Mesendoderm (in vitro differentiated cells): ENCODE measurements at regions not wholly inside any gene's neighbourhood (a gene's known extent, or its start where the extent isn't known, plus 50 kb on each side); places are given as distances from the start of the nearest gene placed in this dataset.

Experiments
- DNase-seq: peaks from one replicate; pipeline ENCODE4 v3.0.0; 2013
- H2AK5ac ChIP-seq: 2 replicates; pipeline ENCODE4 v1.6.1; 2013; ENCODE audit warnings: low read length, inconsistent platforms
- H2BK120ac ChIP-seq: 2 replicates; pipeline ENCODE4 v1.6.1; 2013; ENCODE audit warnings: low read depth, mild to moderate bottlenecking, low read length, moderate library complexity, mixed read lengths
- H2BK15ac ChIP-seq: replicated peaks from 2 replicates; pipeline ENCODE4 v1.6.1; 2013; ENCODE audit warnings: low read depth, mild to moderate bottlenecking, moderate library complexity
- H2BK5ac ChIP-seq: 2 replicates; pipeline ENCODE4 v1.6.1; 2013; ENCODE audit warnings: low read length, inconsistent platforms
- H3K18ac ChIP-seq: 2 replicates; pipeline ENCODE4 v1.6.1; 2013; ENCODE audit warnings: mild to moderate bottlenecking, low read length, mixed read lengths
- H3K23ac ChIP-seq: one replicate; pipeline ENCODE4 v1.6.1; 2013; ENCODE audit warnings: low read length
- H3K27ac ChIP-seq: 2 replicates; pipeline ENCODE4 v1.5.1; 2013; ENCODE audit warnings: low read depth, mild to moderate bottlenecking, inconsistent platforms, low read length, moderate library complexity
- H3K27me3 ChIP-seq: 2 replicates; pipeline ENCODE4 v1.6.1; 2013; ENCODE audit warnings: low read length, control low read depth, mild to moderate bottlenecking, inconsistent platforms; ENCODE audit not compliant: insufficient read depth, poor library complexity
- H3K36me3 ChIP-seq: 2 replicates; pipeline ENCODE4 v1.6.1; 2013; ENCODE audit warnings: low read length, inconsistent platforms; ENCODE audit not compliant: control insufficient read depth, insufficient read depth
- H3K4ac ChIP-seq: one replicate; pipeline ENCODE4 v1.6.1; 2013; ENCODE audit warnings: low read depth, mild to moderate bottlenecking, low read length, moderate library complexity
- H3K4me1 ChIP-seq: 2 replicates; pipeline ENCODE4 v1.6.1; 2013; ENCODE audit warnings: low read depth, low read length, inconsistent platforms; ENCODE audit not compliant: control insufficient read depth
- H3K4me2 ChIP-seq: 2 replicates; pipeline ENCODE4 v1.6.1; 2013; ENCODE audit warnings: low read length
- H3K4me3 ChIP-seq: 2 replicates; pipeline ENCODE4 v1.5.1; 2013; ENCODE audit warnings: mild to moderate bottlenecking, low read length
- H3K56ac ChIP-seq: one replicate; pipeline ENCODE4 v1.6.1; 2013; ENCODE audit warnings: low read length
- H3K79me1 ChIP-seq: 2 replicates; pipeline ENCODE4 v1.6.1; 2013; ENCODE audit warnings: low read length, inconsistent platforms
- H3K79me2 ChIP-seq: 2 replicates; pipeline ENCODE4 v1.6.1; 2013; ENCODE audit warnings: mild to moderate bottlenecking, low read length; ENCODE audit not compliant: control insufficient read depth, insufficient read depth
- H3K9ac ChIP-seq: 2 replicates; pipeline ENCODE4 v1.6.1; 2013; ENCODE audit warnings: low read length, inconsistent platforms
- H4K5ac ChIP-seq: one replicate; pipeline ENCODE4 v1.6.1; 2013; ENCODE audit warnings: low read length
- H4K8ac ChIP-seq: one replicate; pipeline ENCODE4 v1.6.1; 2013; ENCODE audit warnings: low read depth, mild to moderate bottlenecking, control low read depth, low read length, moderate library complexity
- WGBS: extraction: QIAGEN DNeasy Blood & Tissue Kit; methylation state at CpG from one replicate; pipeline ENCODE4 v1.1.7; 2013; ENCODE audit warnings: low lambda C conversion rate, missing lambda C conversion rate; ENCODE audit not compliant: insufficient coverage; ENCODE audit errors: extremely low coverage; 5-methylcytosine and 5-hydroxymethylcytosine counted together

- no peak overlapping the region for H2BK120ac ChIP-seq
- no peaks in the 10 kb centered on the region for H3K27me3 ChIP-seq
These were observed 75.6 kb upstream of the CCDC150 start for GRCh38 chr2:196563876-196564275.

GRCh38 chr2:196565106-196565765 is 74.3 kb upstream of the CCDC150 start:
- Histone ChIP-seq H3K79me1 (no peaks in the 10 kb centered on the region), H3K23ac (no peak overlapping the region), H3K56ac (no peak overlapping the region), H4K5ac (no peak overlapping the region), H2BK5ac (no peak overlapping the region), H4K8ac (no peak overlapping the region), H3K4me2 (no peak overlapping the region), H2AK5ac (no peak overlapping the region), H2BK120ac (no peak overlapping the region), H3K79me2 (no peaks in the 10 kb centered on the region), H3K36me3 (no peaks in the 10 kb centered on the region), H3K4me3 (no peak overlapping the region), H3K27ac (no peak overlapping the region), H3K4ac (no peak overlapping the region), H3K9ac (no peak overlapping the region), H3K18ac (no peak overlapping the region), H2BK15ac (no peak overlapping the region), H3K4me1 (no peaks in the 10 kb centered on the region), H3K27me3 (no peaks in the 10 kb centered on the region)
- no CpG with 5 or more reads among the region's 1 CpG for WGBS
- no peak for DNase-seq

More at GRCh38 chr2:196563876-196564275, 75.6 kb upstream of the CCDC150 start:
- no peak overlapping the region for H2BK5ac ChIP-seq
- H3K79me2 ChIP-seq, result no peaks in the 10 kb centered on the region
- H3K36me3 ChIP-seq, result no peaks in the 10 kb centered on the region
- no peak overlapping the region for H3K23ac ChIP-seq
- peak; percentile 26 for DNase-seq
- H3K4me2 ChIP-seq, result no peak overlapping the region
- no peak overlapping the region for H2AK5ac ChIP-seq
- no peak overlapping the region for H4K8ac ChIP-seq
- H3K56ac ChIP-seq, result no peak overlapping the region
- no peaks in the 10 kb centered on the region for H3K79me1 ChIP-seq
- H4K5ac ChIP-seq, result no peak overlapping the region
- H3K27ac ChIP-seq, result no peak overlapping the region
- H3K9ac ChIP-seq, result no peak overlapping the region
- H3K4ac ChIP-seq, result no peak overlapping the region
- H3K4me3 ChIP-seq, result no peak overlapping the region
- H3K4me1 ChIP-seq, result no peaks in the 10 kb centered on the region
- H2BK15ac ChIP-seq, result no peak overlapping the region
- no peak overlapping the region for H3K18ac ChIP-seq

- H2BK5ac ChIP-seq, result no peak overlapping the region
- no peak overlapping the region for H3K56ac ChIP-seq
- H2AK5ac ChIP-seq, result no peak overlapping the region
- DNase-seq, result no peak
- no peaks in the 10 kb centered on the region for H3K36me3 ChIP-seq
- H3K4me3 ChIP-seq, result no peak overlapping the region
- H4K8ac ChIP-seq, result no peak overlapping the region
- H3K79me2 ChIP-seq, result no peaks in the 10 kb centered on the region
- no peaks in the 10 kb centered on the region for H3K79me1 ChIP-seq
- no CpG with 5 or more reads among the region's 6 CpGs for WGBS
- no peak overlapping the region for H3K27ac ChIP-seq
- H2BK120ac ChIP-seq, result no peak overlapping the region
- no peak overlapping the region for H3K4ac ChIP-seq
- no peak overlapping the region for H3K9ac ChIP-seq
- no peak overlapping the region for H3K23ac ChIP-seq
- no peaks in the 10 kb centered on the region for H3K27me3 ChIP-seq
- H4K5ac ChIP-seq, result no peak overlapping the region
- H3K4me2 ChIP-seq, result no peak overlapping the region
- H2BK15ac ChIP-seq, result no peak overlapping the region
- no peak overlapping the region for H3K18ac ChIP-seq
- no peaks in the 10 kb centered on the region for H3K4me1 ChIP-seq
These were observed 73.5 kb upstream of the CCDC150 start for GRCh38 chr2:196565982-196566381.

- no peaks in the 10 kb centered on the region for H3K27me3 ChIP-seq
- no peak overlapping the region for H3K4me2 ChIP-seq
- no peak overlapping the region for H3K56ac ChIP-seq
- H2BK5ac ChIP-seq, result no peak overlapping the region
- no peak overlapping the region for H3K23ac ChIP-seq
- no peaks in the 10 kb centered on the region for H3K79me1 ChIP-seq
- no peak overlapping the region for H3K4me3 ChIP-seq
- no peak overlapping the region for H4K5ac ChIP-seq
- H3K36me3 ChIP-seq, result no peaks in the 10 kb centered on the region
- no peaks in the 10 kb centered on the region for H3K4me1 ChIP-seq
- no peak overlapping the region for H3K18ac ChIP-seq
- no peak overlapping the region for H3K4ac ChIP-seq
- no peak overlapping the region for H2BK120ac ChIP-seq
- no CpG with 5 or more reads among the region's 4 CpGs for WGBS
- no peak overlapping the region for H3K27ac ChIP-seq
- no peak for DNase-seq
- H2AK5ac ChIP-seq, result no peak overlapping the region
- H3K9ac ChIP-seq, result no peak overlapping the region
- no peak overlapping the region for H2BK15ac ChIP-seq
- H3K79me2 ChIP-seq, result no peaks in the 10 kb centered on the region
- no peak overlapping the region for H4K8ac ChIP-seq
These were observed 72.4 kb upstream of the CCDC150 start for GRCh38 chr2:196566961-196567666.

GRCh38 chr2:196568506-196568905 is 71.0 kb upstream of the CCDC150 start:
- Histone ChIP-seq H2AK5ac (no peak overlapping the region), H3K79me2 (no peaks in the 10 kb centered on the region), H3K4me1 (no peaks in the 10 kb centered on the region), H3K79me1 (no peaks in the 10 kb centered on the region), H4K8ac (no peak overlapping the region), H3K23ac (no peak overlapping the region), H3K27me3 (no peaks in the 10 kb centered on the region), H3K4me2 (no peak overlapping the region), H4K5ac (no peak overlapping the region), H3K18ac (no peak overlapping the region), H3K4ac (no peak overlapping the region), H2BK5ac (no peak overlapping the region), H3K4me3 (no peak overlapping the region), H3K36me3 (no peaks in the 10 kb centered on the region), H3K56ac (no peak overlapping the region), H2BK120ac (no peak overlapping the region), H3K9ac (no peak overlapping the region), H3K27ac (no peak overlapping the region), H2BK15ac (no peak overlapping the region)
- no peak for DNase-seq
- WGBS, result no CpG with 5 or more reads among the region's 6 CpGs

GRCh38 chr2:196584903-196585302 is 54.6 kb upstream of the CCDC150 start:
- Histone ChIP-seq H3K18ac (no peak overlapping the region), H3K4ac (no peak overlapping the region), H4K8ac (no peak overlapping the region), H2BK5ac (no peak overlapping the region), H3K4me1 (peaks cover 5% of the 10 kb centered on the region), H3K27me3 (no peaks in the 10 kb centered on the region), H3K4me2 (no peak overlapping the region), H3K4me3 (no peak overlapping the region), H2AK5ac (no peak overlapping the region), H2BK15ac (no peak overlapping the region), H3K56ac (no peak overlapping the region), H3K9ac (no peak overlapping the region), H3K23ac (no peak overlapping the region), H3K36me3 (no peaks in the 10 kb centered on the region), H3K79me1 (peaks cover 3% of the 10 kb centered on the region), H2BK120ac (no peak overlapping the region), H3K27ac (no peak overlapping the region), H4K5ac (no peak overlapping the region), H3K79me2 (no peaks in the 10 kb centered on the region)
- no CpG with 5 or more reads among the region's 1 CpG for WGBS
- no peak for DNase-seq
